ENCODE measurements at regions not wholly inside any gene's neighbourhood (a gene's known extent, or its start where the extent isn't known, plus 50 kb on each side); places are given as distances from the start of the nearest gene placed in this dataset.

DNA sequence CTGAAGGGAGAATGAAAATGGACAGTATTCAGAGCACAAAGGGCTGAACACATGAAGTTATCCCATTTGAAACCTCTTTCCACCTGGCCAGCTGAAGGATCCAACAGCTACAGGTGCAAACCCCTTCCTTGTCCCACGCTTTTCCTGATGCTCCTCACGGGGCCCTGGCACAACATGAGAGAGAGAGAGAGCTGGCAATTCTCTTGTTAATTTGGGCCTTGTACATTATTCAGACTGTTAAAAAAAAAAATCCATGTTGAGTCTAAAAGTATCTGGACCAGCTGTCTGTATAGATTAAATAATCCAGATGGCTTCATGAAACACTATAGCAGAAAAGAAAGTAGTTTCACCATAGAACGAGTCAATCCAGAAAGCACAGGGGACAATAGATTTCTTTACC is 74.1 kb downstream of the HMHB1 start:
- H3K4me3 ChIP-seq (ENCODE audit: insufficient read depth, low read depth, low read length) = no peak overlapping the region
- H3K9me3 ChIP-seq (ENCODE audit: insufficient read depth, low read depth, low read length) = no peaks in the 10 kb centered on the region
- no peaks in the 10 kb centered on the region for H3K79me2 ChIP-seq (ENCODE audit: insufficient read depth, low read length)
- peaks cover 25% of the 10 kb centered on the region for H3K4me1 ChIP-seq (ENCODE audit: insufficient read depth, low read length)
- no peak overlapping the region for H3K4me2 ChIP-seq (ENCODE audit: low read length)
- no peak overlapping the region for H3K9ac ChIP-seq (ENCODE audit: low read length)
- Mint-ChIP-seq H3K4me3 (ENCODE audit: unreplicated experiment) (no peak overlapping the region), H3K9me3 (ENCODE audit: unreplicated experiment) (no peaks in the 10 kb centered on the region), H3K4me1 (ENCODE audit: low read depth, unreplicated experiment) (peaks cover 32% of the 10 kb centered on the region), H3K36me3 (ENCODE audit: low read depth, unreplicated experiment) (no peaks in the 10 kb centered on the region), H3K27ac (ENCODE audit: unreplicated experiment) (no peak overlapping the region), H3K27me3 (ENCODE audit: low read depth, unreplicated experiment) (no peaks in the 10 kb centered on the region)
- no peak overlapping the region for H2AFZ ChIP-seq (ENCODE audit: low read depth, low read length)
- FAIRE-seq = no peak
- no peaks in the 10 kb centered on the region for H3K36me3 ChIP-seq (ENCODE audit: insufficient read depth, low read length)
- DNase-seq (ENCODE audit: low read depth) = no peak
- H3K27me3 ChIP-seq (ENCODE audit: insufficient read depth, low read length) = no peaks in the 10 kb centered on the region
- H3K27ac ChIP-seq (ENCODE audit: low read depth, low read length) = no peak overlapping the region
- no peaks in the 10 kb centered on the region for H4K20me1 ChIP-seq (ENCODE audit: insufficient read depth, low read length)
- no peak for TF ChIP-seq EZH2 (IDR thresholded peaks at IDR 0.05; ENCODE audit: insufficient read depth, low read length)
- TF ChIP-seq, protein P1, sequence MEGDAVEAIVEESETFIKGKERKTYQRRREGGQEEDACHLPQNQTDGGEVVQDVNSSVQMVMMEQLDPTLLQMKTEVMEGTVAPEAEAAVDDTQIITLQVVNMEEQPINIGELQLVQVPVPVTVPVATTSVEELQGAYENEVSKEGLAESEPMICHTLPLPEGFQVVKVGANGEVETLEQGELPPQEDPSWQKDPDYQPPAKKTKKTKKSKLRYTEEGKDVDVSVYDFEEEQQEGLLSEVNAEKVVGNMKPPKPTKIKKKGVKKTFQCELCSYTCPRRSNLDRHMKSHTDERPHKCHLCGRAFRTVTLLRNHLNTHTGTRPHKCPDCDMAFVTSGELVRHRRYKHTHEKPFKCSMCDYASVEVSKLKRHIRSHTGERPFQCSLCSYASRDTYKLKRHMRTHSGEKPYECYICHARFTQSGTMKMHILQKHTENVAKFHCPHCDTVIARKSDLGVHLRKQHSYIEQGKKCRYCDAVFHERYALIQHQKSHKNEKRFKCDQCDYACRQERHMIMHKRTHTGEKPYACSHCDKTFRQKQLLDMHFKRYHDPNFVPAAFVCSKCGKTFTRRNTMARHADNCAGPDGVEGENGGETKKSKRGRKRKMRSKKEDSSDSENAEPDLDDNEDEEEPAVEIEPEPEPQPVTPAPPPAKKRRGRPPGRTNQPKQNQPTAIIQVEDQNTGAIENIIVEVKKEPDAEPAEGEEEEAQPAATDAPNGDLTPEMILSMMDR (IDR thresholded peaks at IDR 0.05; ENCODE audit: insufficient read depth, low read depth, low read length) = no peak

DNA sequence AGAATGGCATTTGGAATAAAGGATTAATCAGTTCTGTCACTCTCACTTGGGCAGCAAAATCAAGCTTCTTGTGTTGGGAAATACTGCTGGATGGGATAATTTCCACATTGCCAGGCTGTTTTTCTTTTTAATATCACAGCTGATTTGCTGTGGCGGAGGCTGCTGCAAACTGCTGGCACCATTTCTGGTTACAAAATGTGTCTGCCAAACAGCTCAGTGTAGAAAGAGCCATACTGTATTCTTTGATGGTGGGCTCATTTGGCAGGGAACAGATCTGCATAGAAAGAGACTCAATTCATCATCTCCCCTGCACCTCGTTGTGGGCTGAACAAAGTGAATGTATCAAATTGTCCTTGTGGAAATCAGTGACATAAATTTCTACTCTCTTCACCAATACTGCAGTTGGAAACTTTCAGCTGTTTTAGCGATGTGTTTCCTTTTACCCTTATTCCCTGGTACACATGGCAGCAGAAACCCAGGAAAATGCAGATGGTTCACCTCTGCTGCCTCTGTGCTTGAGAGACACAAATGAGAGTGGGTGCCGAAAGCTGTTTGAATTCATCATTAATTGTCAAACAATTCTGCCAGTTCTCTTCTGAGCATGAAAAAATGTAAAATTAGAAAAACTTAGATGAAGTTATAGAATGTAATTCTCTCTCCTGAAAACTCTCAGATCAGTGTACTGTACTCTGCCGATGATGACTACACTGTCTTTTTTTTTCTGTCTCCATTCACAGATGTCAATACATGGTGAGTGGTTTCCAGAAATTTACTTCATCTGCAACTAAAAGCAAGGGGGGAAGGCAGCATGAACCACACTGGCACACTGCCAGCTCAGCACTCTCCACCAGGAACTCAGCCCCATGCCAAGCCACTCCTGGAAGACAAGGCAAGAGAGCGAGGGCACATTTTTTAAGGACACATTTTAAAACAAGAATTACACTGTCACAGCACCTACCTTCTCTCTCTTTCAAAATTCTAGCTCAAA is 75.0 kb downstream of the HMHB1 start:
- peak; percentile 66 for FAIRE-seq
- Mint-ChIP-seq H3K27ac (ENCODE audit: unreplicated experiment) (peak overlapping the region; percentile 98), H3K4me3 (ENCODE audit: unreplicated experiment) (no peak overlapping the region)

More for the DNA sequence above, 75.0 kb downstream of the HMHB1 start:
- Mint-ChIP-seq H3K4me1 (ENCODE audit: low read depth, unreplicated experiment) (peaks cover 34% of the 10 kb centered on the region), H3K9me3 (ENCODE audit: unreplicated experiment) (no peaks in the 10 kb centered on the region), H3K36me3 (ENCODE audit: low read depth, unreplicated experiment) (no peaks in the 10 kb centered on the region), H3K27me3 (ENCODE audit: low read depth, unreplicated experiment) (no peaks in the 10 kb centered on the region)
- Histone ChIP-seq H3K9ac (ENCODE audit: low read length) (peak overlapping the region; percentile 53), H2AFZ (ENCODE audit: low read depth, low read length) (peak overlapping the region; percentile 35), H3K4me1 (ENCODE audit: insufficient read depth, low read length) (peaks cover 25% of the 10 kb centered on the region), H4K20me1 (ENCODE audit: insufficient read depth, low read length) (no peaks in the 10 kb centered on the region), H3K36me3 (ENCODE audit: insufficient read depth, low read length) (no peaks in the 10 kb centered on the region), H3K27me3 (ENCODE audit: insufficient read depth, low read length) (no peaks in the 10 kb centered on the region), H3K4me3 (ENCODE audit: insufficient read depth, low read depth, low read length) (no peak overlapping the region), H3K9me3 (ENCODE audit: insufficient read depth, low read depth, low read length) (no peaks in the 10 kb centered on the region), H3K4me2 (ENCODE audit: low read length) (peak overlapping the region; percentile 73), H3K79me2 (ENCODE audit: insufficient read depth, low read length) (no peaks in the 10 kb centered on the region), H3K27ac (ENCODE audit: low read depth, low read length) (peak overlapping the region; percentile 86)
- DNase-seq (ENCODE audit: low read depth) = peak; percentile 72
- TF ChIP-seq EZH2 (IDR thresholded peaks at IDR 0.05; ENCODE audit: insufficient read depth, low read length) = no peak
- TF ChIP-seq, protein P1 (IDR thresholded peaks at IDR 0.05; ENCODE audit: insufficient read depth, low read depth, low read length) = no peak
